HCT116 (cell line): ENCODE measurements at regions not wholly inside any gene's neighbourhood (a gene's known extent, or its start where the extent isn't known, plus 50 kb on each side); places are given as distances from the start of the nearest gene placed in this dataset.

Experiments
- ATAC-seq: fragments of 200-7000 bp; cut with Tn5 transposase; 2 replicates; pipeline ENCODE4 v1.9.1; 2020; ENCODE audit warnings: mild to moderate bottlenecking, moderate library complexity
- BruUV-seq: library from RNA; stranded (reverse); fragments of 400-500 nt; replicated peaks from 2 replicates; lab custom pipeline; 2021; lab: Mats Ljungman, UMichigan
- CTCF ChIA-PET: fragments of 300-600 bp; sonication (Branson Sonifier 250); formaldehyde crosslinking; loops from one replicate; lab custom pipeline; 2021; ENCODE audit warnings: antibody characterized with exemption; lab: Charles Lee
- POLR2A ChIA-PET: fragments of 300-600, 350-600 bp; sonication (Branson Sonifier 250); formaldehyde crosslinking; loops from one replicate; lab custom pipeline; 2021; ENCODE audit warnings: antibody characterized with exemption; lab: Charles Lee
- RAD21 ChIA-PET, 2 experiments: fragments of 300-600 bp; sonication (Branson Sonifier 250); formaldehyde crosslinking; loops; one replicate each; lab custom pipeline; 2023; ENCODE audit warnings: low total read pairs in 2 of 2; ENCODE audit not compliant: uncharacterized antibody in 2 of 2, unreplicated experiment in 2 of 2, low non-redundant PET in 1 of 2; lab: Charles Lee
- DNase-seq: peaks from one replicate; pipeline ENCODE4 v3.0.0-alpha.2; 2010; ENCODE audit warnings: low read depth, low spot score
- H2AFZ ChIP-seq: fragments of 200-600 bp; shearing (Covaris generic), sonication (generic); 2 replicates; pipeline ENCODE4 v1.6.1; 2017; ENCODE audit warnings: low read depth, mixed run types, mixed read lengths, antibody characterized with exemption, low read length; ENCODE audit not compliant: poor library complexity, severe bottlenecking
- H3K27ac ChIP-seq: 2 replicates; pipeline ENCODE4 v1.5.1; 2012; ENCODE audit warnings: low read depth, low read length
- H3K27me3 ChIP-seq: fragments of 200-600 bp; sonication (generic); 2 replicates; pipeline ENCODE4 v1.6.1; 2016; ENCODE audit warnings: mixed run types, low read length, mixed read lengths; ENCODE audit not compliant: insufficient read depth
- H3K36me3 ChIP-seq, 2 experiments: fragments of 200-500 bp in 1 of 2; fragments of 200-600 bp in 1 of 2; sonication (Bioruptor generic) in 1 of 2; sonication (generic) in 1 of 2; 2 replicates each; pipeline versions ENCODE4 v1.5.1 to v1.6.1; 2014 to 2016; ENCODE audit warnings: low read length in 2 of 2, inconsistent platforms in 1 of 2, mixed read lengths in 1 of 2, mixed run types in 1 of 2; ENCODE audit not compliant: insufficient read depth in 2 of 2, control insufficient read depth in 1 of 2
- H3K4me1 ChIP-seq, 2 experiments: fragments of 200-600 bp in 1 of 2; sonication (generic) in 1 of 2; 2 replicates each; pipeline versions ENCODE4 v1.5.1 to v1.6.1; 2012 to 2017; ENCODE audit warnings: low read length in 2 of 2, inconsistent platforms in 1 of 2, mild to moderate bottlenecking in 1 of 2, mixed read lengths in 1 of 2, mixed run types in 1 of 2, moderate library complexity in 1 of 2; ENCODE audit not compliant: insufficient read depth in 2 of 2, control insufficient read depth in 1 of 2
- H3K4me2 ChIP-seq: fragments of 200-600 bp; sonication (generic); 2 replicates; pipeline ENCODE4 v1.6.1; 2017; ENCODE audit warnings: mixed run types, low read length, mixed read lengths
- H3K4me3 ChIP-seq, 2 experiments: fragments of 200-600 bp in 1 of 2; sonication (generic) in 1 of 2; replicated peaks in 1 of 2; 2 replicates each; pipeline ENCODE4 v1.5.1; 2011 to 2016; ENCODE audit warnings: low read length in 2 of 2, control low read depth in 1 of 2, low read depth in 1 of 2, mild to moderate bottlenecking in 1 of 2, mixed read lengths in 1 of 2, mixed run types in 1 of 2
- H3K79me2 ChIP-seq: fragments of 200-600 bp; sonication (generic); 2 replicates; pipeline ENCODE4 v1.6.1; 2017; ENCODE audit warnings: mild to moderate bottlenecking, mixed run types, low read length, moderate library complexity, mixed read lengths; ENCODE audit not compliant: insufficient read depth
- H3K9ac ChIP-seq: fragments of 200-600 bp; sonication (generic); 2 replicates; pipeline ENCODE4 v1.6.1; 2016; ENCODE audit warnings: low read length, mixed read lengths
- H3K9me2 ChIP-seq: fragments of 200-600 bp; sonication (generic), shearing (Covaris generic); 2 replicates; pipeline ENCODE4 v1.6.1; 2017; ENCODE audit warnings: mixed run types, mild to moderate bottlenecking, moderate library complexity; ENCODE audit not compliant: insufficient read depth
- H3K9me3 ChIP-seq, 2 experiments: fragments of 200-500 bp in 1 of 2; fragments of 200-600 bp in 1 of 2; sonication (Bioruptor generic) in 1 of 2; sonication (generic) in 1 of 2; 2 replicates each; pipeline ENCODE4 v1.6.1; 2014 to 2017; ENCODE audit warnings: low read length in 2 of 2, mixed read lengths in 2 of 2, inconsistent platforms in 1 of 2, low read depth in 1 of 2, mild to moderate bottlenecking in 1 of 2, mixed run types in 1 of 2, moderate library complexity in 1 of 2; ENCODE audit not compliant: control insufficient read depth in 1 of 2, insufficient read depth in 1 of 2
- H4K20me1 ChIP-seq: fragments of 200-600 bp; sonication (generic), shearing (Covaris generic); 2 replicates; pipeline ENCODE4 v1.6.1; 2017; ENCODE audit warnings: mixed run types, mild to moderate bottlenecking, moderate library complexity; ENCODE audit not compliant: insufficient read depth
- ATF3 ChIP-seq: IDR thresholded peaks from 2 replicates; pipeline ENCODE4 v1.6.1; 2012
- CTCF ChIP-seq, 3 experiments: fragments of 200-600 bp in 1 of 3; sonication (generic) in 1 of 3; IDR thresholded peaks in 2 of 3; conservative IDR thresholded peaks in 1 of 3; 2 replicates each; pipeline ENCODE4 v1.5.1; 2012 to 2017; ENCODE audit warnings: low read depth in 2 of 3, low read length in 2 of 3, antibody characterized with exemption in 1 of 3, borderline replicate concordance in 1 of 3, control low read depth in 1 of 3, mild to moderate bottlenecking in 1 of 3, mixed read lengths in 1 of 3, mixed run types in 1 of 3, moderate library complexity in 1 of 3; ENCODE audit not compliant: insufficient read depth in 1 of 3
- ELF1 ChIP-seq: IDR thresholded peaks from 2 replicates; pipeline ENCODE4 v1.6.1; 2012; ENCODE audit warnings: low read depth, borderline replicate concordance
- REST ChIP-seq: IDR thresholded peaks from 2 replicates; pipeline ENCODE4 v1.6.1; 2012; ENCODE audit warnings: low read depth
- SRF ChIP-seq: IDR thresholded peaks from 2 replicates; pipeline ENCODE4 v1.6.1; 2012; ENCODE audit warnings: low read depth
- intact Hi-C: fragments of 100-400 bp; cut with micrococcal nuclease; formaldehyde crosslinking; loops from 2 replicates; pipeline ENCODE4 v1.10.0; 2022

- no peak for TF ChIP-seq ELF1
- no peak for TF ChIP-seq ATF3
These were observed 457.1 kb upstream of the ROBO2 start (continued) for GRCh38 chr3:76582632-76583378.

- Histone ChIP-seq H3K4me1 (no peaks in the 10 kb centered on the region), H3K9ac (no peak overlapping the region), H3K4me2 (no peak overlapping the region), H3K27ac (no peak overlapping the region), H3K27me3 (no peaks in the 10 kb centered on the region), H2AFZ (no peak overlapping the region), H3K9me2 (no peaks in the 10 kb centered on the region), H3K9me3 (peaks cover 0 to 12% of the 10 kb centered on the region in 2 experiments; a peak in 2 of 4 replicates), H3K4me3 (no peak overlapping the region), H4K20me1 (no peaks in the 10 kb centered on the region), H3K79me2 (no peaks in the 10 kb centered on the region), H3K36me3 (no peaks in the 10 kb centered on the region)
- peak in 2 of 3 experiments; percentile 37 to 49; a peak in 3 of 6 replicates for TF ChIP-seq CTCF (IDR thresholded peaks at IDR 0.05 in 2 of 3, conservative IDR thresholded peaks at IDR 0.05 in 1 of 3; ENCODE audit: borderline replicate concordance in 1 of 3, insufficient read depth in 1 of 3, low read depth in 2 of 3, low read length in 2 of 3)
- no peak for TF ChIP-seq REST
- no peak for TF ChIP-seq SRF
- RAD21 ChIA-PET = no interaction called here
- POLR2A ChIA-PET = no interaction called here
- ATAC-seq = no peak
- CTCF ChIA-PET = no interaction called here
- no peak for DNase-seq
- intact Hi-C loops = no loop called here
- no TSS peak for BruUV-seq
These were observed 454.0 kb upstream of the ROBO2 start for GRCh38 chr3:76585794-76586392.
